Activated T-cell treated with anti-CD3 and anti-CD28 coated beads, Interleukin-2, amount 50 U/mL, for 72 hours (primary cell): ENCODE measurements at regions not wholly inside any gene's neighbourhood (a gene's known extent, or its start where the extent isn't known, plus 50 kb on each side); places are given as distances from the start of the nearest gene placed in this dataset.
"Not testable (repeated sequence)": the region's sequence is repeated elsewhere in the genome, so short reads cannot be mapped to it uniquely, and the experiment has no call there.

Experiments used
- ATAC-seq, 2 donors: fragments of 150-1000 bp; cut with Tn5 transposase; replicated peaks in 1 of 2; 2 replicates each; pipeline ENCODE4 v1.10.0; 2021; ENCODE audit warnings: moderate library complexity in 2 of 2, mild to moderate bottlenecking in 1 of 2
- DNase-seq, 2 donors: peaks; one replicate each; pipeline ENCODE4 v3.0.0; 2021 to 2022; ENCODE audit warnings: mixed read lengths in 1 of 2
- H3K27ac Mint-ChIP-seq: one replicate; pipeline ENCODE4 v1.8.0; 2022; ENCODE audit warnings: mild to moderate bottlenecking, moderate library complexity, mixed read lengths
- H3K27me3 Mint-ChIP-seq: one replicate; pipeline ENCODE4 v1.8.0; 2022; ENCODE audit warnings: low read depth, mixed read lengths
- H3K36me3 Mint-ChIP-seq, 2 donors: one replicate each; pipeline ENCODE4 v1.8.0; 2022; ENCODE audit warnings: mixed read lengths in 2 of 2, mild to moderate bottlenecking in 1 of 2; ENCODE audit not compliant: insufficient read depth in 2 of 2
- H3K4me1 Mint-ChIP-seq: one replicate; pipeline ENCODE4 v1.8.0; 2022; ENCODE audit warnings: low read depth, mixed read lengths
- H3K4me3 Mint-ChIP-seq, 2 donors: one replicate each; pipeline ENCODE4 v1.8.0; 2022; ENCODE audit warnings: mild to moderate bottlenecking in 2 of 2, mixed read lengths in 2 of 2, moderate library complexity in 2 of 2
- H3K9me3 Mint-ChIP-seq, 2 donors: one replicate each; pipeline ENCODE4 v1.8.0; 2022; ENCODE audit warnings: mixed read lengths in 2 of 2

GRCh38 chr1:242828828-242829227 is 304.3 kb upstream of the PLD5 start:
- Mint-ChIP-seq H3K4me3 (no peak overlapping the region), H3K36me3 (no peaks in the 10 kb centered on the region), H3K9me3 (peaks cover 4 to 6% of the 10 kb centered on the region in 2 donors), H3K4me1 (no peaks in the 10 kb centered on the region), H3K27ac (no peak overlapping the region), H3K27me3 (no peaks in the 10 kb centered on the region)
- no peak for DNase-seq
- ATAC-seq, result no peak

GRCh38 chr1:242828199-242828598 is 303.7 kb upstream of the PLD5 start:
- Mint-ChIP-seq H3K27ac (no peak overlapping the region), H3K36me3 (no peaks in the 10 kb centered on the region), H3K27me3 (no peaks in the 10 kb centered on the region), H3K4me3 (no peak overlapping the region), H3K9me3 (peaks cover 4 to 6% of the 10 kb centered on the region in 2 donors), H3K4me1 (no peaks in the 10 kb centered on the region)
- ATAC-seq, result no peak
- no peak for DNase-seq

DNA sequence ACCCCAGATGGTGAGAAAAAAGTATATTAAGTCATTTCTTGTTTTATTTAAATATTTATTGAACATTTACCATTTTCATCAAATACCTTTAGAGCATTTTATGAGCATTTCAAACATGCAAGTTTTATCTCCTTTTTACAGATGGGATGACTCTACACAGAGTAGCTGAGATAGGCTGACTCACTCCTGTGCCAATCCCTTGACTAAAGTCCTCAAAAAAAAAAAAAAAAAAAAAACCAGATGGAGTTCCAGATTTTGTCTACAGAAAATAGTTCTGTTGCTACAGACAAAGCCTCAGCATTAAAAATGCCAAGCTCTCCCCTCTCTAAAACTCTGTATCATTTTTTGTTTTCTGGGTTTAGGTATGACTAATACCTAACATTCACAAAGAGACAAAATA is 303.0 kb upstream of the PLD5 start:
- Mint-ChIP-seq H3K9me3 (peaks cover 3 to 6% of the 10 kb centered on the region in 2 donors), H3K4me3 (no peak overlapping the region), H3K27me3 (no peaks in the 10 kb centered on the region), H3K27ac (no peak overlapping the region), H3K4me1 (no peaks in the 10 kb centered on the region), H3K36me3 (no peaks in the 10 kb centered on the region)
- ATAC-seq, result no peak
- no peak for DNase-seq

DNA sequence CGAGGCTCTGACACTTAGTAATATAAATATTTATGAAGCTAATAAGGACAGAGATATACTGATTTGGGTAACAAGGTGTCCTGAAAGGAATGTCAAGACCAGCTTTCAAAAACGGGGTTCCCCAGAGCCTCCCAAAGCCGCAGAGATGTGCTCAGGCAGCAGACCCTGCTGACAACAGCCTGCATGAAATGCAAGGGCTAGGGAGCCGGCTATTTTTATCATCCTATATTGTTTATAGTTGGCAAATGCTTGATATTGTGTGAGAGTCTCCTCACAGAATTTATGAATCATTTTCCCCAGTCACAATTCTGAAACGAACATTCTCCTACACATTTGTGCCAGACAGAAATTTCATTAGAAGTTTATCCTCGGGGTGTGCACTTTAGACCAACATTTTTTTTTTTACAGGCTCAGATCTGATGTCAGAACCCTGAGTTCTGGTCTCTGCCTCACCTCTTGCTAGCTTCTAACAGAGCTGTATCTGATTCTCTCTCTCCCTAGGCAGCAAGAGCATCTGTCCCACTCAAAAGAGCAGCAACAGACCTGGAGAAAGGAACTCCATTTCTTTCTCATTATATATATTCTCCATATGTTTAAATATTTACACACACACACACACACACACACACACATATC is 302.3 kb upstream of the PLD5 start:
- Mint-ChIP-seq H3K4me1 (no peaks in the 10 kb centered on the region), H3K9me3 (peaks cover 2 to 6% of the 10 kb centered on the region in 2 donors), H3K27ac (no peak overlapping the region), H3K27me3 (no peaks in the 10 kb centered on the region), H3K36me3 (no peaks in the 10 kb centered on the region), H3K4me3 (no peak overlapping the region)
- ATAC-seq (no peak), DNase-seq (no peak)

GRCh38 chr1:242824435-242824834 is 299.9 kb upstream of the PLD5 start:
- Mint-ChIP-seq H3K27me3 (no peaks in the 10 kb centered on the region), H3K9me3 (no peaks in the 10 kb centered on the region), H3K4me3 (no peak overlapping the region), H3K4me1 (no peaks in the 10 kb centered on the region), H3K27ac (no peak overlapping the region), H3K36me3 (no peaks in the 10 kb centered on the region)
- no peak for ATAC-seq
- DNase-seq, result no peak

DNA sequence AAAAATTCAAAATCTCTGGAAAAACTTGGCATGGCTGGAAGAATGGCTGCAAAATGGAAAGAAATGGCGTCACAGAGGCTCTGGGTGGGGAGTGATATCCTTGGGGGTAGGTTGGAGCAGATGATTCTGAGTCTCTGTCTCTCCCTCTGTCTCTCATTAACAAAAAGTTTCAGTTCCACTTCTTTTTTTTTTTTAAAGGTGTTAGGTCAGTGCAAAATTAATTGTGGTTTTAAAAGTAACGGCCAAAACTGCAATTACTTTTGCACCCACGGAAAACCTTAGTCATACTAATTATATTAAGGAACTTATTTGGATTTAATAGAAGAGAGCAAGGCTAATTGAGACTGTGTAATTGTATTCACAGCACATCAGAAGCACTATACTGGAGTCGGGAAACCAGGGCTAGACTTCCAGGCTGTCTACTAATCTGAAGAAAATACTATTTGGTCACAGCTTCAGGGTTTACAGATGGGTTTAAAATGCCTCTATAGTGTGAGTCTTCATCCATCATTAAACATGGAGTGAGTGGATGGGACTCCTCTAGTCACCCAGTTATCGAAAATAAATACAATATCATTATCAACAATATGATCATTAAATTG is 289.1 kb upstream of the PLD5 start:
- no peaks in the 10 kb centered on the region for H3K4me1 Mint-ChIP-seq
- no peak overlapping the region for H3K27ac Mint-ChIP-seq
- peaks cover 0 to 2% of the 10 kb centered on the region in 2 donors for H3K36me3 Mint-ChIP-seq
- no peak overlapping the region for H3K4me3 Mint-ChIP-seq
- H3K27me3 Mint-ChIP-seq, result peaks cover 11% of the 10 kb centered on the region
- ATAC-seq (no peak), DNase-seq (no peak)
- H3K9me3 Mint-ChIP-seq, result no peaks in the 10 kb centered on the region

- ATAC-seq (no peak), DNase-seq (no peak)
- H3K36me3 Mint-ChIP-seq, result peaks cover 0 to 2% of the 10 kb centered on the region in 2 donors
- no peaks in the 10 kb centered on the region for H3K9me3 Mint-ChIP-seq
- peaks cover 11% of the 10 kb centered on the region for H3K27me3 Mint-ChIP-seq
- H3K4me1 Mint-ChIP-seq, result no peaks in the 10 kb centered on the region
- H3K27ac Mint-ChIP-seq, result no peak overlapping the region
- H3K4me3 Mint-ChIP-seq, result no peak overlapping the region
These were observed 286.8 kb upstream of the PLD5 start for GRCh38 chr1:242811092-242811840.

DNA sequence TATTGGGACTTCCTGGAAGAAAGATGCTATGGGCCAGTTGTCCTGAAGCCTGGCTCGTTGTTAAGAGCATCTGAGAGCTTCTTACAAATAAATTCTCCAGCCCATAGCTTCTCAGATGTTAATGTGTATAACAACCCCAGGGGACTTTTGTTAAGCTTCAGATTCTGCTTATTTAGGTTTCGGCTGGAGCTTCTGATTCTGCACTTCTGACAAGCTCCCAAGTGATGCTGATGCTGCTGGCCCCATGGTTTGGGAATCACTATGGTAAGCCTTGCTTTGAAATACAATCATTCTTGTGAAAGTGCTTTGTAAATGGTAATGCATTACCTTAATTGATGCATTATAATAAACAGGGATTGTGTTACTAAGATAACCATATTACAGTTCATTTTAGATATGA is 281.8 kb upstream of the PLD5 start:
- Mint-ChIP-seq H3K27ac (no peak overlapping the region), H3K36me3 (peaks cover 0 to 2% of the 10 kb centered on the region in 2 donors), H3K4me1 (no peaks in the 10 kb centered on the region)

GRCh38 chr1:242805360-242805759 is 280.9 kb upstream of the PLD5 start:
- H3K4me1 Mint-ChIP-seq, H3K36me3 Mint-ChIP-seq, H3K4me3 Mint-ChIP-seq, DNase-seq, H3K27me3 Mint-ChIP-seq, H3K27ac Mint-ChIP-seq, H3K9me3 Mint-ChIP-seq, ATAC-seq: not testable (repeated sequence)

More for the DNA sequence above, 281.8 kb upstream of the PLD5 start:
- DNase-seq, result no peak
- no peaks in the 10 kb centered on the region for H3K9me3 Mint-ChIP-seq
- no peak for ATAC-seq
- no peaks in the 10 kb centered on the region for H3K27me3 Mint-ChIP-seq
- H3K4me3 Mint-ChIP-seq, result no peak overlapping the region

GRCh38 chr1:242802973-242803372 is 278.5 kb upstream of the PLD5 start:
- no peak overlapping the region for H3K27ac Mint-ChIP-seq
- ATAC-seq, result no peak
- no peak for DNase-seq
- no peaks in the 10 kb centered on the region for H3K4me1 Mint-ChIP-seq
- no peaks in the 10 kb centered on the region for H3K27me3 Mint-ChIP-seq
- H3K9me3 Mint-ChIP-seq, result no peaks in the 10 kb centered on the region
- no peaks in the 10 kb centered on the region for H3K36me3 Mint-ChIP-seq
- H3K4me3 Mint-ChIP-seq, result no peak overlapping the region

GRCh38 chr1:242800521-242800920 is 276.0 kb upstream of the PLD5 start:
- H3K36me3 Mint-ChIP-seq, result no peaks in the 10 kb centered on the region
- no peak overlapping the region for H3K4me3 Mint-ChIP-seq
- H3K27ac Mint-ChIP-seq, result no peak overlapping the region
- H3K27me3 Mint-ChIP-seq, result peaks cover 6% of the 10 kb centered on the region
- DNase-seq (no peak), ATAC-seq (no peak)
- peaks cover 0 to 1% of the 10 kb centered on the region in 2 donors for H3K9me3 Mint-ChIP-seq
- no peaks in the 10 kb centered on the region for H3K4me1 Mint-ChIP-seq

DNA sequence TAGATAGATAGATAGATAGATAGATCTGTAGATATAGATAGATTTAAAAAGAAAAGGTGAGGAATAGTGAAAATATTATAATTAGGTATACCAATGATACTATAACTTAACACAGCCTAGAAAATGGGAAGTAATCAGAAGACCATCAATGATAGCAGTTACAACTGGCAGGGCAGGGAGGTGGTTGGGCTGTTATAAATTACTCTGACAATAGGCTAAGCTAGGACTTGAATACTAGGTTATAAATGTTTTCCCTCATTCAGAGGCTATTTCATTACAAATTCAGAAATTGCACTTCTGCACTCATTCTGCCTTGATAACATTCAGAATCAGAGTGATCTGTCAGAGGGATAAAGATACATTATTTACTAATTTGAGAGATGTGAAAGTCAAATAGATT is 273.4 kb upstream of the PLD5 start:
- peaks cover 6% of the 10 kb centered on the region for H3K27me3 Mint-ChIP-seq
- no peak overlapping the region for H3K27ac Mint-ChIP-seq
- H3K4me3 Mint-ChIP-seq, result no peak overlapping the region
- H3K9me3 Mint-ChIP-seq, result peaks cover 0 to 1% of the 10 kb centered on the region in 2 donors
- ATAC-seq (no peak), DNase-seq (no peak)
- H3K36me3 Mint-ChIP-seq, result no peaks in the 10 kb centered on the region
- no peaks in the 10 kb centered on the region for H3K4me1 Mint-ChIP-seq

- ATAC-seq, result no peak
- Mint-ChIP-seq H3K4me3 (no peak overlapping the region), H3K36me3 (peaks cover 0 to 1% of the 10 kb centered on the region in 2 donors), H3K27me3 (peaks cover 7% of the 10 kb centered on the region), H3K27ac (no peak overlapping the region), H3K4me1 (no peaks in the 10 kb centered on the region), H3K9me3 (peaks cover 0 to 7% of the 10 kb centered on the region in 2 donors)
- no peak for DNase-seq
These were observed 264.3 kb upstream of the PLD5 start for GRCh38 chr1:242788771-242789170.
